ENCODE measurements at regions not wholly inside any gene's neighbourhood (a gene's known extent, or its start where the extent isn't known, plus 50 kb on each side); places are given as distances from the start of the nearest gene placed in this dataset.

DNA sequence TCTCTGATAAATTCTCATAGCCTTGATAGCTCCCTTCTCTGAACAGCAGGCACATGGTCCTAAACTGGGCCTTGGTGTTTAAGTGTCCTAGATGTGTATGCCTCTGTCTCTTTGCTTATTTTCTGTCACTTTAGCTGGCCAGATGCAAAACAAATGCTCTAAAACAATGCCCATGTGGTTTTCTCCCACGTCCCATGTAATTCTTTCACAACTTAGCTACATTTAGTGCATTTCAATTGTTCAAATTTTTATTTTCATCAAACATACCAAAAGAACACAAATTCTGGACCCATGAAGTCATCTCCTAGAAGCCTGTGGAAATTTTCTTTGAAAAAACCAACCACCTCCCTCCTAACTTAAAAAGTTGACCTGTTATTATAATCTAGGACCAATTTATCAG, 491.3 kb upstream of the AGTR1 start:
- Histone ChIP-seq H3K4me1 (ENCODE audit: control insufficient read depth in 1 of 2, insufficient read depth in 2 of 2, low read length in 2 of 2) (no peaks in the 10 kb centered on the region), H3K36me3 (ENCODE audit: control insufficient read depth in 1 of 2, insufficient read depth in 2 of 2, low read length in 1 of 2) (no peaks in the 10 kb centered on the region), H3K4me3 (ENCODE audit: low read length in 2 of 2) (no peak overlapping the region), H3K9me3 (ENCODE audit: control insufficient read depth, low read length) (no peaks in the 10 kb centered on the region), H3K27ac (ENCODE audit: low read depth in 1 of 2, low read length in 2 of 2) (no peak overlapping the region), H3K27me3 (ENCODE audit: control insufficient read depth in 1 of 2, insufficient read depth in 2 of 2, low read length in 1 of 2) (no peaks in the 10 kb centered on the region)
- ATAC-seq (ENCODE audit: low FRiP score) (no peak), DNase-seq (no peak)
- 22 to 33% methylated on average over 1 of the region's 1 CpG for WGBS, 2 donors
- intact Hi-C loops (cut with DNase I) = no loop called here

DNA sequence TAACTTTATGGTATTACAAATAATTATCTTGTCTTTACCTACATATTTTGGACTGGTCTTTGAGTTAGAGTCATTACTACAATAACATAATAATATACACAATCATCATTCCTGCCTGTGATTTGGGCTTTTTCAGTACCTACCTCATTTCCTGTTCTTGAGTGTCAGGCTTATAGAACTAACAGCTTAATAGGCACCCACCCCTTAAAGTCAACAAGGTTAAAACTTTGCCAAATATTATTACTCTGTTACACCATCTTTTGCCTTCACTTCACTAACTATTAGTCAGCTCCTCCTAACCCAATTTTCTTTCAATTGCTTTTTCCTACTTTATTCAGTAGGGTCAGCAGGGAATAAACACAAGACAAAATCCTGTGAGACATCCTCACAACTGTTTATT, 488.7 kb upstream of the AGTR1 start:
- Histone ChIP-seq H3K4me1 (ENCODE audit: control insufficient read depth in 1 of 2, insufficient read depth in 2 of 2, low read length in 2 of 2) (no peaks in the 10 kb centered on the region), H3K4me3 (ENCODE audit: low read length in 2 of 2) (peak overlapping the region in 1 of 2 donors; percentile 8), H3K27ac (ENCODE audit: low read depth in 1 of 2, low read length in 2 of 2) (no peak overlapping the region), H3K27me3 (ENCODE audit: control insufficient read depth in 1 of 2, insufficient read depth in 2 of 2, low read length in 1 of 2) (no peaks in the 10 kb centered on the region), H3K36me3 (ENCODE audit: control insufficient read depth in 1 of 2, insufficient read depth in 2 of 2, low read length in 1 of 2) (no peaks in the 10 kb centered on the region), H3K9me3 (ENCODE audit: control insufficient read depth, low read length) (no peaks in the 10 kb centered on the region)
- no peak for ATAC-seq (ENCODE audit: low FRiP score)
- no peak for DNase-seq
- intact Hi-C loops (cut with DNase I) = no loop called here

DNA sequence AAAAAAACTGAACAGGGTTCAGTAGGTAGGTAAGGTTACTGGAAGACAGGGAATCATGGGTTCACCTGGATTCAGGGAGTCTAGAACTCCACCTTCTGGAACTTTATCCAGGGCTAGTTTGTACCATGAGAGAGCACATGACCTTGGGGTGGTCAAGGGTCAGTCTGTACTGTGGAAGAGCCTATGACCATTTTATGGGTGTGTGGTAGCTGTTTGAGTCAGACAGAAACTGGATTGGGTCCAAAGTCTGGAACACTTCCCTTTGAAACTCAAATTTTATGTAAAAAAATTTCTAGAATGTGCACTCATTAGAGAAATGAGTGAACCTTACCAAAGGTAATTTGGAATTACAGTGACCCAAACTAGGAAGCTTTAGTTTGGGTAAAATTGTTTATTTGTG, 486.0 kb upstream of the AGTR1 start:
- Histone ChIP-seq H3K4me1 (ENCODE audit: control insufficient read depth in 1 of 2, insufficient read depth in 2 of 2, low read length in 2 of 2) (no peaks in the 10 kb centered on the region), H3K4me3 (ENCODE audit: low read length in 2 of 2) (no peak overlapping the region), H3K27ac (ENCODE audit: low read depth in 1 of 2, low read length in 2 of 2) (no peak overlapping the region), H3K27me3 (ENCODE audit: control insufficient read depth in 1 of 2, insufficient read depth in 2 of 2, low read length in 1 of 2) (no peaks in the 10 kb centered on the region), H3K9me3 (ENCODE audit: control insufficient read depth, low read length) (no peaks in the 10 kb centered on the region), H3K36me3 (ENCODE audit: control insufficient read depth in 1 of 2, insufficient read depth in 2 of 2, low read length in 1 of 2) (no peaks in the 10 kb centered on the region)
- no peak for DNase-seq
- intact Hi-C loops (cut with DNase I) = no loop called here
- no peak for ATAC-seq (ENCODE audit: low FRiP score)

DNA sequence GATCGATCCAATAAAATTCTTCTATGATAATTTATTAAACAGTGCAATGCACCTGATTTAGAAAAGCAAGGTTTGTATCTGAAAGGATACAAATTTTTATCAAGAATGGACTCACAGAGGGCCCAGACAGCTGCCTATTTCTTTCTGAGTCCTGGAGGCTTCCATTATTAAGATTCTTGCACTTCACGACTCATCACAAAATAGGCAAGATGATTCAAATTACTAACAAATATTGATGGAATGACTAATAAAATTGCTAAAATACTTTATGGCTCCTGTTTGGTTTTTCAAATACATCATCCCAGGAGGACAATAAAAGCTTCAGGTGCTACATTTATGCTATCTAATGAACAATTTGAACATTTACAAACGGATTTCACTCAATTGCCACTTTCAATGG, 483.0 kb upstream of the AGTR1 start:
- no peaks in the 10 kb centered on the region for H3K9me3 ChIP-seq (ENCODE audit: control insufficient read depth, low read length)
- H3K27ac ChIP-seq (ENCODE audit: low read depth in 1 of 2, low read length in 2 of 2) = no peak overlapping the region
- H3K36me3 ChIP-seq (ENCODE audit: control insufficient read depth in 1 of 2, insufficient read depth in 2 of 2, low read length in 1 of 2) = no peaks in the 10 kb centered on the region
- no peaks in the 10 kb centered on the region for H3K4me1 ChIP-seq (ENCODE audit: control insufficient read depth in 1 of 2, insufficient read depth in 2 of 2, low read length in 2 of 2)
- 84 to 89% methylated on average over 3 of the region's 3 CpGs for WGBS, 2 donors
- ATAC-seq (ENCODE audit: low FRiP score) (no peak), DNase-seq (no peak)
- no peaks in the 10 kb centered on the region for H3K27me3 ChIP-seq (ENCODE audit: control insufficient read depth in 1 of 2, insufficient read depth in 2 of 2, low read length in 1 of 2)
- no peak overlapping the region for H3K4me3 ChIP-seq (ENCODE audit: low read length in 2 of 2)
- intact Hi-C loops (cut with DNase I) = no loop called here

DNA sequence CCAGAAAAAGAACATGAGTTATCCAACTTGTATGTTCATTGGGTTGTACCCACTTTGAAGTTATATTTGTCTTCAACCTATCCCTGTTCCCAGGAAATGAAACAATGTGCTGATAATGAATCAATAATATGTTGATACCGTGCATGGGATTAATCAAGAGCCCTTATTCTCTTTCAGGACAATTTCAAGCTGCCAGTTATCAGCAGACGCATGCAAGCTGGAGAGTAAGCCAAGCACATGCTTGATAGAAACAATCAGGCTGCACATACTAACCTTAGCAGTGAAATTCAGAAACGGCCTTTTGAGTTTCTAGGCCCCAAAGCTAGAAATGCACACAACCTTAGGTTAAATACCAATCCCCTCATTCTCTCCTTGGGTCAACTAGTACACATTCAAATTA, 480.4 kb upstream of the AGTR1 start:
- DNase-seq = no peak
- H3K4me1 ChIP-seq (ENCODE audit: control insufficient read depth in 1 of 2, insufficient read depth in 2 of 2, low read length in 2 of 2) = no peaks in the 10 kb centered on the region
- WGBS, 2 donors = 63 to 65% methylated on average over 3 of the region's 3 CpGs
- intact Hi-C loops (cut with DNase I) = no loop called here
- no peaks in the 10 kb centered on the region for H3K36me3 ChIP-seq (ENCODE audit: control insufficient read depth in 1 of 2, insufficient read depth in 2 of 2, low read length in 1 of 2)
- H3K27me3 ChIP-seq (ENCODE audit: control insufficient read depth in 1 of 2, insufficient read depth in 2 of 2, low read length in 1 of 2) = no peaks in the 10 kb centered on the region
- H3K27ac ChIP-seq (ENCODE audit: low read depth in 1 of 2, low read length in 2 of 2) = no peak overlapping the region
- H3K4me3 ChIP-seq (ENCODE audit: low read length in 2 of 2) = no peak overlapping the region
- H3K9me3 ChIP-seq (ENCODE audit: control insufficient read depth, low read length) = no peaks in the 10 kb centered on the region
- ATAC-seq (ENCODE audit: low FRiP score) = no peak

DNA sequence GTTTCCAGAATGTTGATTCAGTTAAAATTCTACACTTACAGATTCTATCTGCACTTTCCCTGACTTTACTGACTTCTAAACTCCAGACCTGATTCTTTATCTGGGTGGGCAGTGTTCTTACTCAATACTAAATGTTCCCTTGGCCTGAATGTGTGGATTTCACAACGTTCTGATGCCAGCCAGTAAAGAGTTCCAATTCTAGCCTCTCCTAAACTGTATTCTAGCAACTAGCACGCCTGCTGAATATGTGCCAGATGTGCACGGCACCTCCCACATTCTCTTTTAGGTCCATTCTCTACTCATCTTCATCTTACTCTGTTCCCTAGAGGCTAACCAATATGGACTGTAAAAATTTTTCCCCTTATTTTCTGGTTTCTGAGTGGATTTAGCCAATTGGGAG, 479.5 kb upstream of the AGTR1 start:
- WGBS, 2 donors = 47 to 49% methylated on average over 3 of the region's 3 CpGs
- no peak for DNase-seq
- H3K9me3 ChIP-seq (ENCODE audit: control insufficient read depth, low read length) = no peaks in the 10 kb centered on the region
- no peaks in the 10 kb centered on the region for H3K4me1 ChIP-seq (ENCODE audit: control insufficient read depth in 1 of 2, insufficient read depth in 2 of 2, low read length in 2 of 2)
- no peak for ATAC-seq (ENCODE audit: low FRiP score)
- no peaks in the 10 kb centered on the region for H3K27me3 ChIP-seq (ENCODE audit: control insufficient read depth in 1 of 2, insufficient read depth in 2 of 2, low read length in 1 of 2)
- H3K4me3 ChIP-seq (ENCODE audit: low read length in 2 of 2) = no peak overlapping the region
- no peak overlapping the region for H3K27ac ChIP-seq (ENCODE audit: low read depth in 1 of 2, low read length in 2 of 2)
- intact Hi-C loops (cut with DNase I) = no loop called here
- no peaks in the 10 kb centered on the region for H3K36me3 ChIP-seq (ENCODE audit: control insufficient read depth in 1 of 2, insufficient read depth in 2 of 2, low read length in 1 of 2)

DNA sequence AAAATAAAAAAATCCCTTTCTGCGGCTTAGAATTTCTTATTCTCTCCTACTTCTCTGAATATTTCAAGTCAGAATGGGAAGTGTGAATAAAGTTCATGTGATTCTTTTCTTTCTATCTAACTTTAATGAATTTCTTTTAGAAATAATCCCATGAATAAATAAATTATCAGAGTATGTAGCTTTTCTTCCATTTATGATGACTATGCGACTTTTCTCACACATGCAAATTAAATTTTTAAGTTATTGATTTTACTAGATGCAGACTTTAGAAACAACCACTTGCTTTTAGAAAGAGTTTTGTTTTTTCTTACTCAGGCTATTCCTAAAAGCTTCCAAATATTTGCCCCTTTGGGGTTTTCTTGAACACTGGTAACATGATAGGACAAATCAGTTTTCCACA, 477.7 kb upstream of the AGTR1 start:
- DNase-seq (no peak), ATAC-seq (ENCODE audit: low FRiP score) (no peak)
- Histone ChIP-seq H3K36me3 (ENCODE audit: control insufficient read depth in 1 of 2, insufficient read depth in 2 of 2, low read length in 1 of 2) (no peaks in the 10 kb centered on the region), H3K27me3 (ENCODE audit: control insufficient read depth in 1 of 2, insufficient read depth in 2 of 2, low read length in 1 of 2) (peaks cover 0 to 1% of the 10 kb centered on the region in 2 donors), H3K4me1 (ENCODE audit: control insufficient read depth in 1 of 2, insufficient read depth in 2 of 2, low read length in 2 of 2) (no peaks in the 10 kb centered on the region), H3K27ac (ENCODE audit: low read depth in 1 of 2, low read length in 2 of 2) (no peak overlapping the region), H3K9me3 (ENCODE audit: control insufficient read depth, low read length) (no peaks in the 10 kb centered on the region), H3K4me3 (ENCODE audit: low read length in 2 of 2) (no peak overlapping the region)
- WGBS, 2 donors = 91 to 96% methylated on average over 2 of the region's 2 CpGs
- intact Hi-C loops (cut with DNase I) = no loop called here

DNA sequence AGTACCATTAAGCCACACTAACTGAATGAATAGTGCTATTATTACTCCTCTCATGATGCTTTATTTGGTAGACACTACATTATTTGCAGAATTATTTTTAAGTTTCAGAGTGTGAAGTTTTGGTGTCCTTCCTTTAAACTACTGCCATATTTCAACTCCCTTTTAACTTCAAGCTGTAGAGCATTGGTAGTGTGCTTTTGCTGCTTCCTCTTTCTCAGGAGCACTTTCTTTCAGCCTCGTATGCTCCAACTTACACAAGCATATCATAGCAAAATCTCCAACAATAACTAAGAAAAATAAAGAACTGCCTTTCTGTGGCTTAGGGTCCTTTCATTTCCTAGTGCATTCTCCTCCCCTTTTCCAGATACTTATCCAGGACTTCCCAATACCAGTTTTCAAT, 476.4 kb upstream of the AGTR1 start:
- Histone ChIP-seq H3K9me3 (ENCODE audit: control insufficient read depth, low read length) (no peaks in the 10 kb centered on the region), H3K36me3 (ENCODE audit: control insufficient read depth in 1 of 2, insufficient read depth in 2 of 2, low read length in 1 of 2) (no peaks in the 10 kb centered on the region), H3K27me3 (ENCODE audit: control insufficient read depth in 1 of 2, insufficient read depth in 2 of 2, low read length in 1 of 2) (peaks cover 0 to 1% of the 10 kb centered on the region in 2 donors), H3K4me3 (ENCODE audit: low read length in 2 of 2) (no peak overlapping the region), H3K4me1 (ENCODE audit: control insufficient read depth in 1 of 2, insufficient read depth in 2 of 2, low read length in 2 of 2) (no peaks in the 10 kb centered on the region), H3K27ac (ENCODE audit: low read depth in 1 of 2, low read length in 2 of 2) (no peak overlapping the region)
- intact Hi-C loops (cut with DNase I) = no loop called here
- 7 to 9% methylated on average over 1 of the region's 1 CpG for WGBS, 2 donors
- ATAC-seq (ENCODE audit: low FRiP score) = no peak
- no peak for DNase-seq

DNA sequence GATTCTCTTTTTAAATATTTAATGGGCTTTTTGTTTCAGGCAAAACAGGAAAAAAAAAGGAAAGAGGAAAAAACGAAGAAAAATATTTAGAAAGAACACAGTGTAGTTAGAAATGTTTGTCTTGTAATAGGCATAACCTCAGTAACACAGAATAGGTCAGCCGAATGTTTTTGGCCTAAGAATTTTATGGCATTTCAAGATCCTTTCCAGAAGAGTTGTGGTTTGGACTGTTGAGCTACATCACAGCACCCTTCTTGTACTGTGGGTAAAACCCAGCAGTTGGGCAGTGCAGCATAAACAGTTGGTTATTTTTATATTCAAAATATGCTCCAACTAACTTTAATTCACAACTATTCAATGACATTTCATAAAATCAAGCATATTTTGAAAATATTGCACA, 474.4 kb upstream of the AGTR1 start:
- intact Hi-C loops (cut with DNase I) = no loop called here
- no peak for DNase-seq
- Histone ChIP-seq H3K4me1 (ENCODE audit: control insufficient read depth in 1 of 2, insufficient read depth in 2 of 2, low read length in 2 of 2) (no peaks in the 10 kb centered on the region), H3K9me3 (ENCODE audit: control insufficient read depth, low read length) (no peaks in the 10 kb centered on the region), H3K27me3 (ENCODE audit: control insufficient read depth in 1 of 2, insufficient read depth in 2 of 2, low read length in 1 of 2) (peaks cover 0 to 1% of the 10 kb centered on the region in 2 donors), H3K27ac (ENCODE audit: low read depth in 1 of 2, low read length in 2 of 2) (no peak overlapping the region), H3K4me3 (ENCODE audit: low read length in 2 of 2) (no peak overlapping the region), H3K36me3 (ENCODE audit: control insufficient read depth in 1 of 2, insufficient read depth in 2 of 2, low read length in 1 of 2) (no peaks in the 10 kb centered on the region)
- WGBS, 2 donors = 12 to 20% methylated on average over 2 of the region's 2 CpGs
- ATAC-seq (ENCODE audit: low FRiP score) = no peak

DNA sequence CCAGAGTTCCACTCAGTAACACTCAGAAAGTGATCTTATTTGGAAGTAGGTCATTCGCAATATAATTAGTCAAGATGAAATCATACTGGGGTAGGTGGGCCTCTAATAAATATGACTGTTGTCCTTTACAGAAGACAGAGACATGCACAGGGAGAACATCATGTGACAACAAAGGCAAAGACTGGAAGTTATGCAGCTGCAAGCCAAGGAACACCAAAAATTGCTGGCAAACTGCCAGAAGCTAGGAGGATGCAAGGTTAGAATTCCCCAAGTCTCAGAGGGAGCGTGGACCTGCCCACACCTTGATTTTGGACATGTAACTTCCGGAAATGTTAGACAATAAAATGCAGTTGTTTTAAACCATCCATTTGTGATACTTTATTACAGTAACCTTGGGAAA, 471.5 kb upstream of the AGTR1 start:
- Histone ChIP-seq H3K4me1 (ENCODE audit: control insufficient read depth in 1 of 2, insufficient read depth in 2 of 2, low read length in 2 of 2) (no peaks in the 10 kb centered on the region), H3K4me3 (ENCODE audit: low read length in 2 of 2) (no peak overlapping the region), H3K27ac (ENCODE audit: low read depth in 1 of 2, low read length in 2 of 2) (no peak overlapping the region), H3K9me3 (ENCODE audit: control insufficient read depth, low read length) (no peaks in the 10 kb centered on the region), H3K36me3 (ENCODE audit: control insufficient read depth in 1 of 2, insufficient read depth in 2 of 2, low read length in 1 of 2) (no peaks in the 10 kb centered on the region), H3K27me3 (ENCODE audit: control insufficient read depth in 1 of 2, insufficient read depth in 2 of 2, low read length in 1 of 2) (peaks cover 0 to 1% of the 10 kb centered on the region in 2 donors)
- 74 to 80% methylated on average over 3 of the region's 3 CpGs for WGBS, 2 donors
- DNase-seq (no peak), ATAC-seq (ENCODE audit: low FRiP score) (no peak)
- intact Hi-C loops (cut with DNase I) = no loop called here
